Smooth muscle cell (in vitro differentiated cells): ENCODE measurements at regions not wholly inside any gene's neighbourhood (a gene's known extent, or its start where the extent isn't known, plus 50 kb on each side); places are given as distances from the start of the nearest gene placed in this dataset.

Source experiments
- DNase-seq: peaks from one replicate; lab custom pipeline; 2025; ENCODE audit not compliant: unreplicated experiment; lab: John Stamatoyannopoulos, UW
- H2AFZ ChIP-seq: fragments of 200-600 bp; sonication (generic); 2 replicates; pipeline ENCODE4 v1.6.0; 2016; ENCODE audit warnings: antibody characterized with exemption, low read depth, mild to moderate bottlenecking
- H3F3A ChIP-seq: fragments of 200-600 bp; sonication (generic); 2 replicates; pipeline ENCODE4 v1.6.0; 2017; ENCODE audit warnings: antibody characterized with exemption, low read depth
- H3K27ac ChIP-seq: fragments of 200-600 bp; sonication (generic); 2 replicates; pipeline ENCODE4 v1.5.1; 2016; ENCODE audit warnings: low read depth, mild to moderate bottlenecking
- H3K27me3 ChIP-seq: fragments of 200-600 bp; sonication (generic); 2 replicates; pipeline ENCODE4 v1.6.1; 2016; ENCODE audit warnings: low read depth, mild to moderate bottlenecking
- H3K36me3 ChIP-seq: fragments of 200-600 bp; sonication (generic); 2 replicates; pipeline ENCODE4 v1.5.1; 2016; ENCODE audit warnings: low read depth
- H3K4me1 ChIP-seq: fragments of 200-600 bp; sonication (generic); 2 replicates; pipeline ENCODE4 v1.5.1; 2016; ENCODE audit warnings: low read depth
- H3K4me2 ChIP-seq: fragments of 200-600 bp; sonication (generic); 2 replicates; pipeline ENCODE4 v1.6.0; 2016; ENCODE audit warnings: mild to moderate bottlenecking
- H3K4me3 ChIP-seq: fragments of 200-600 bp; sonication (generic); 2 replicates; pipeline ENCODE4 v1.5.1; 2016; ENCODE audit warnings: mild to moderate bottlenecking
- H3K79me2 ChIP-seq: fragments of 200-600 bp; sonication (generic); 2 replicates; pipeline ENCODE4 v1.6.0; 2016; ENCODE audit warnings: low read depth, mild to moderate bottlenecking
- H3K9ac ChIP-seq: fragments of 200-600 bp; sonication (generic); 2 replicates; pipeline ENCODE4 v1.6.0; 2016; ENCODE audit warnings: low read depth
- H3K9me3 ChIP-seq: fragments of 200-600 bp; sonication (generic); replicated peaks from 2 replicates; pipeline ENCODE4 v1.5.1; 2016; ENCODE audit warnings: low read depth
- H4K20me1 ChIP-seq: fragments of 200-600 bp; sonication (generic); 2 replicates; pipeline ENCODE4 v1.6.0; 2016; ENCODE audit warnings: low read depth
- WGBS: methylation state at CpG from one replicate; pipeline ENCODE4 v1.1.7; 2016; ENCODE audit warnings: low lambda C conversion rate; 5-methylcytosine and 5-hydroxymethylcytosine counted together
- TF ChIP-seq, protein P1 (sequence below): fragments of 200-600 bp; sonication (generic); IDR thresholded peaks from 2 replicates; pipeline ENCODE4 v1.5.1; 2017; ENCODE audit warnings: borderline replicate concordance, mild to moderate bottlenecking, antibody characterized with exemption; ENCODE audit not compliant: insufficient read depth, poor library complexity, severe bottlenecking

DNA sequence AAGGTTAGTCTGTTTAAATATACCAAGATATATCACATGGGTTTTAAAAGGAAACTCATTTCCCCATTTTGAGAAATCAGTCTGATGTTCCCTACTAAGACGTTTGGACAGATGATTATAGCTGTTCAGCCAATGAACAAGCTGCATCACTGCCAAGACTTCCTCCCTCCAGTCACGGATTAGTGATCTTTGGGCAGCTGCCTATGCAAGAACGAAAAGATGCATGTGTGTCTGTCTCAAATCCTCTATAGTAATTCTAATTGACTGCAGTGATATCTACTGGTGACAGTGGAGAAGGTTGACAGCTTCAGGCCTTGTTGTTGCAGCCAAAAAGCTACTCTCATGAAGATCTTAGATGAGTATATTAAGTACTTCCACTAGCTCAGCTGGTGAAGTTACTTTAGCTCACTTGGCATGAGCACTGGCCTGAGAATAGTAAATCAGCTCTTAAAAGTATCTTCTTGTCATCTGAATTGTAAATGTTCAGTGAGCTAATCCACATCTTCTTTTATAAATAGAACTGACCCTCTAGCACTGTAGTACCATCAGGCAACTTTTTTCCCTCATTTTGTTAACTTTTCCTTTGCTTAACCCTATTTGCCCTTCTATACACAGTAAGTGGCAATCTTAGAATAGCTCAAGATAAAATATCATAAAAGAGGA lies 134.5 kb upstream of the PCDH10 start:
- no peaks in the 10 kb centered on the region for H3F3A ChIP-seq
- H3K27ac ChIP-seq: no peak overlapping the region
- no peak overlapping the region for H2AFZ ChIP-seq
- no peak overlapping the region for H3K4me2 ChIP-seq
- H3K36me3 ChIP-seq: no peaks in the 10 kb centered on the region
- no peaks in the 10 kb centered on the region for H3K9me3 ChIP-seq
- no peak overlapping the region for H3K4me3 ChIP-seq
- H3K9ac ChIP-seq: no peak overlapping the region
- H3K4me1 ChIP-seq: no peaks in the 10 kb centered on the region
- no peaks in the 10 kb centered on the region for H3K27me3 ChIP-seq
- TF ChIP-seq, protein P1, sequence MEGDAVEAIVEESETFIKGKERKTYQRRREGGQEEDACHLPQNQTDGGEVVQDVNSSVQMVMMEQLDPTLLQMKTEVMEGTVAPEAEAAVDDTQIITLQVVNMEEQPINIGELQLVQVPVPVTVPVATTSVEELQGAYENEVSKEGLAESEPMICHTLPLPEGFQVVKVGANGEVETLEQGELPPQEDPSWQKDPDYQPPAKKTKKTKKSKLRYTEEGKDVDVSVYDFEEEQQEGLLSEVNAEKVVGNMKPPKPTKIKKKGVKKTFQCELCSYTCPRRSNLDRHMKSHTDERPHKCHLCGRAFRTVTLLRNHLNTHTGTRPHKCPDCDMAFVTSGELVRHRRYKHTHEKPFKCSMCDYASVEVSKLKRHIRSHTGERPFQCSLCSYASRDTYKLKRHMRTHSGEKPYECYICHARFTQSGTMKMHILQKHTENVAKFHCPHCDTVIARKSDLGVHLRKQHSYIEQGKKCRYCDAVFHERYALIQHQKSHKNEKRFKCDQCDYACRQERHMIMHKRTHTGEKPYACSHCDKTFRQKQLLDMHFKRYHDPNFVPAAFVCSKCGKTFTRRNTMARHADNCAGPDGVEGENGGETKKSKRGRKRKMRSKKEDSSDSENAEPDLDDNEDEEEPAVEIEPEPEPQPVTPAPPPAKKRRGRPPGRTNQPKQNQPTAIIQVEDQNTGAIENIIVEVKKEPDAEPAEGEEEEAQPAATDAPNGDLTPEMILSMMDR: no peak
- no peaks in the 10 kb centered on the region for H3K79me2 ChIP-seq
- no peaks in the 10 kb centered on the region for H4K20me1 ChIP-seq
- DNase-seq: no peak
- WGBS: 55% methylated on average over 3 of the region's 3 CpGs

DNA sequence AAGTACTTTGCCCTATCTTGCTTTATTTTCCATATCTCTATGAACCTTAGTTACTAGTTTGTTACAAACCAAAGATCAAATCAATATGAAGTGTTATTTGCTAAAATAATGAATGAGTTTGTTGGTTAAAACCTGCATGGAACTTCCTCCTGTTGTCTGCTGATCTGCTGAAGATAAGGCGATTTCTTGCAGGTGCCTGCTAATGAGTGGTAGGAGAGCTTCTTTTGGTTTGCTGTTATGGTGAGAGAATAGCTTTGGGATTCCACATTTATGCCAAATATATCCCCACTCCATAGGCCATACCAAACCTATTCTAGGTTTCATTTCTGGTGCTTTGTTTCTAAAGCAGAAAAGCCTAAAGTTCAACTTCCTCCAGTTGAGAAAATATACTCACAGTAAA lies 103.8 kb upstream of the PCDH10 start:
- WGBS: 64% methylated on average over 1 of the region's 1 CpG
- H3K4me2 ChIP-seq: no peak overlapping the region
- TF ChIP-seq, protein P1: no peak
- no peaks in the 10 kb centered on the region for H3K36me3 ChIP-seq
- no peak overlapping the region for H3K27ac ChIP-seq
- H3K79me2 ChIP-seq: no peaks in the 10 kb centered on the region
- no peak for DNase-seq
- H3K4me3 ChIP-seq: no peak overlapping the region
- H4K20me1 ChIP-seq: no peaks in the 10 kb centered on the region
- no peaks in the 10 kb centered on the region for H3K4me1 ChIP-seq
- H2AFZ ChIP-seq: no peak overlapping the region
- H3K9ac ChIP-seq: no peak overlapping the region
- H3K9me3 ChIP-seq: no peaks in the 10 kb centered on the region
- no peaks in the 10 kb centered on the region for H3K27me3 ChIP-seq
- H3F3A ChIP-seq: no peaks in the 10 kb centered on the region

DNA sequence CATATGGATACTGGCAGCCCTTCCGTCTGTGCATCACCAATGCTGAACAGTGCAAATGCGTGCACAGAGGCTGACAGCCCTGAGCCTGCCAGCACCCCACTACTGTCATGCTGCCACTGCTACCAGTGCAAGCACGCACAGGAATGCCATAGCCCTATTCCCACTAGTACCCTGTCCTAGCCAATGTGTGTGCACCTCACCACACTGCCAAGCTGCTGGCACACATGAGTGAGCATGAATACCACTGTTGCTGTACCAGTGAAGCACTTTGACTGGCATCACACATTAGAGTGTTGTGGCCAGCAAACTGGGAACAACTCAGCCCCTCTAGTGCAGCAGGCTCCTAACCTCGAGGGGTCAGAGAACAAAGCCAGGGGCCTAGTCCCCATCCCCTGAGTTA lies 102.9 kb upstream of the PCDH10 start:
- H3K9me3 ChIP-seq: no peaks in the 10 kb centered on the region
- no peak overlapping the region for H2AFZ ChIP-seq
- H3K4me2 ChIP-seq: no peak overlapping the region
- no peaks in the 10 kb centered on the region for H3K79me2 ChIP-seq
- TF ChIP-seq, protein P1: no peak
- H3K27me3 ChIP-seq: no peaks in the 10 kb centered on the region
- no peak overlapping the region for H3K27ac ChIP-seq
- no peak overlapping the region for H3K9ac ChIP-seq
- H3K36me3 ChIP-seq: no peaks in the 10 kb centered on the region
- H3K4me3 ChIP-seq: no peak overlapping the region
- DNase-seq: no peak
- no peaks in the 10 kb centered on the region for H3K4me1 ChIP-seq
- no peaks in the 10 kb centered on the region for H3F3A ChIP-seq
- WGBS: 93% methylated on average over 4 of the region's 4 CpGs
- no peaks in the 10 kb centered on the region for H4K20me1 ChIP-seq

DNA sequence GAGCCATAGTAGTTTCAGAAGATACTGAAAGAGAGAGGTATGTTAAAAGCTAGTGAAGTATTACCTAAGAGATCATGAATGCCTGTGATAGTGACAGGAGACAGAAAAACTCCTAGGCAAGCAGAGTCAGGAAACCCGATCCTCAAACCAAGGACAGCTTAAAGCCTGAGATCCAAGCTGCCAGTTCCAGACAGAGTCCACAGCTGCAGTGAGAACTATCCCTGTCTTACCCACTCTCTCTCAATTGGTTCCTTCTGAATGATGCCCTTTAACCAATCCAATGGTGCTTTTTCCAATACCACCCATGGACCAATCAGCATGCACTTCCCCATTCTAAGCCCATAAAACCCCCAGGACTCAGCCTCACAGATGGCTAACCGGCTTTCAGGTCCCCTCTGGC lies 90.4 kb upstream of the PCDH10 start:
- no peak overlapping the region for H3K9ac ChIP-seq
- H3F3A ChIP-seq: no peaks in the 10 kb centered on the region
- H3K79me2 ChIP-seq: no peaks in the 10 kb centered on the region
- 71% methylated on average over 2 of the region's 2 CpGs for WGBS
- TF ChIP-seq, protein P1: no peak
- H3K4me3 ChIP-seq: no peak overlapping the region
- no peaks in the 10 kb centered on the region for H3K27me3 ChIP-seq
- DNase-seq: no peak
- H3K9me3 ChIP-seq: no peaks in the 10 kb centered on the region
- H4K20me1 ChIP-seq: no peaks in the 10 kb centered on the region
- no peak overlapping the region for H3K4me2 ChIP-seq
- no peaks in the 10 kb centered on the region for H3K36me3 ChIP-seq
- no peak overlapping the region for H2AFZ ChIP-seq
- H3K27ac ChIP-seq: no peak overlapping the region
- peaks cover 8% of the 10 kb centered on the region for H3K4me1 ChIP-seq
